HG02623 (cell line): ENCODE measurements at regions not wholly inside any gene's neighbourhood (a gene's known extent, or its start where the extent isn't known, plus 50 kb on each side); places are given as distances from the start of the nearest gene placed in this dataset.
"Not testable (repeated sequence)": the region's sequence is repeated elsewhere in the genome, so short reads cannot be mapped to it uniquely, and the experiment has no call there.

Experiments
- ATAC-seq: cut with Tn5 transposase; IDR thresholded peaks from one replicate; pipeline ENCODE4 v1.9.1; 2021; ENCODE audit warnings: moderate library complexity; ENCODE audit not compliant: unreplicated experiment

DNA sequence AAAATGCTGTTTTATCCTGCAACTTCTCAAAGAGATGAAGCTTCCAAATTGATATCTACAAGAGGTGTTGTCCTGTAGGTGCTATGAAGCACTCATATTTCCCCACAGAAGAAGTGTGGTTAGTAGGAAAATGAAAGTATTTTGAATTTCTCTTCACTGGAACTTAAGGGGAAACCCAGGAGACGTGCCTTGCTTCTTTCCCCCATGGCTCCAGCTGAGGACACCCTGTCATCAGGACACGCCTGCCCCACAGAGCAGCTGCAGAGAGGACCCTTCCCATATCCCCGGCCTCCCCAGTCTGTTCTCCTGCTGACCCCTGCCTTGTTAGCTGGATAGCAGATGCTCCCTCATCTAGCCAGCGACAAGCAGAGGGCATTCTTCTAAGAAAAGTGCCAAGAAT is 371.3 kb downstream of the COG6 start:
- peak; percentile 35 for ATAC-seq

DNA sequence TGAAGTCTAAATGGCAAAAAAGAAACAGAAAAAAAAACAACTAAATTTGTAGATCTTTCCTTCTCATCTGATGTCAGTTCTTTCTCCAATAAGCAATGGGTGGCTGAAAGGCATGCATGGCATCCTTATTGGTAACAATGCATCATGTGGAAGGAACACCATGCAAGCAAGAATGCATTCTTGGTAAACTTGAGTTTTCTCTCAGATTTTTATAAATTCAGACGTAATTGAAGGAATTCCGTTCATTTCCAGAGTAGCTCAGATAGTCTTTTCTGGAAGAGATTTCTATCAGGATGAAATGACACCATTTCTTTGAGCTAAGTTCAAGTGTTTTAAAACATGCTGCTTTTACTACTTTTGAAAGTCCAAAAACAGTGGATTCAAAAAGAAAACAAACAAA is 373.0 kb downstream of the COG6 start:
- no peak for ATAC-seq

DNA sequence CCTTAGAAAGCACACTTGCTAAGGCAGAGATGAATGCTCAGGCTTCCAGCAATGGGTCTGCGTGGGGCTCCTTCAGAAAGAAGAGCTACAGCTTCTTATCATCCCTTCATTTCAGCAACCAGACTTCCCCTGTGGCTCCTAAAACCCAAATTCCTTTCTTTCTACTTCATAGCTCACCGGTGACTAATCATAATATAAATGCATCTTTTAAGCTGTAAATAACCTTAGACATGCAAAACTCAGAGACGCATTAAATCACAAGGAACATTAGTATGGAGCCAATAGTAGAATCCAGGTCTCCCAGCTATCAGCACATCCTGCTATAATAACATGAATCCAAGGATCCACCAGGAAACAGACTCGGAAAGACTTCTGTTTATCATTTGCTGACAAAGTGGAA is 375.6 kb downstream of the COG6 start:
- ATAC-seq: no peak

DNA sequence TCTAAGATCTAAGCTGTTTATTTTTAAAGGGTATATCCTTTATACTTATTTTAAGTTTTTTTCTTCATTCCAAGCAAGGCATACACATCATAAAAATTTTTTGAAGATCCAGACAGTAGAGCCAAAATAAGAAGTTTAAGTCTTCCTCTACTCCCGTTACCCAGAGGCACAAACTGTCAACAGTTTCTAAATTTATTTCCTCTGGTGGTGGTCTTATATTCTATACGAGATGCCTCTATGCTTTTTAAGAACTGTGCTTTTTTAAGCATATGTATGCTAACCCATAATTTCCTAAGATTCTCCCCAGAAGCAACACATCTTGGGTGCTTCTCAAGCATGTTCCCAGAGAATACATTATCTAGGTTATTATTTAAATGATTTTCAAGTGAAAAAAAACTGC is 383.6 kb downstream of the COG6 start:
- no peak for ATAC-seq

DNA sequence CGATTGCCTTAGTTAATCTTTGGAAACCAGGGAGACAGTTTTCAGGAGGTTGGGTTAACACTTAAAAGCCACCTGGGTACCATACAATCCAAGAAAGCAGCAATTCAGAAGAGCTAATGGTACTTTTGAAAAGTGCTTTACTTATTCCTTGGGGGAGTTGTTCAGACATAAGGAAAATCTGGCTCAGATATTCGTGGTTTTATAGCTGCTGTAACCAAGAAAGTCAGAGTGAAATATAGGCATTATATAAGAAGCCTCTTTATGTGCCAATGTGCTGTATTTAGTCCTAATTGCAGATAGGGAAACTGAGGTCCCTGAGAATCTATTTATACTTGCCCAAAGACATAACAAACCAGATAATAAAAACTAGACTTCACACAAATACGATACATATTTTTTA is 387.5 kb downstream of the COG6 start:
- ATAC-seq: no peak

DNA sequence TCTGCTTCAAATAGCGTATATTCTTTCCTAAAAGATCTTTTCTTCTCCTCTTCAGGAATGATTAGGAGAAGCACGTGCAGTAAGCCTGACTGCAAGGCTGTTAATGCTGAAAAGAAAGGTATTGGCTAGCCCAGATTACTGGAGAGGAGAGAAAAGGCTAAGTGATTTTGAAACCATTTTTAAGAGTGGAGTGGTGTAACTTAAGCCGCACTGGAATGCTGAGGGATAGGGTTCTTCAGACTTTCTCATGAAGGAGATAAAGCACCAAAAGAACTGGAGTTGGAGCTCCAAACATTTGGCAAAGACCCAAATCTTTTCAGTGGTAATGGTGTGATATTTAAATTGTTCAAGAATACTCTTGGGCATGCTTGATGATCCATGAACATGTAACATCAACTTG is 388.3 kb downstream of the COG6 start:
- no peak for ATAC-seq

DNA sequence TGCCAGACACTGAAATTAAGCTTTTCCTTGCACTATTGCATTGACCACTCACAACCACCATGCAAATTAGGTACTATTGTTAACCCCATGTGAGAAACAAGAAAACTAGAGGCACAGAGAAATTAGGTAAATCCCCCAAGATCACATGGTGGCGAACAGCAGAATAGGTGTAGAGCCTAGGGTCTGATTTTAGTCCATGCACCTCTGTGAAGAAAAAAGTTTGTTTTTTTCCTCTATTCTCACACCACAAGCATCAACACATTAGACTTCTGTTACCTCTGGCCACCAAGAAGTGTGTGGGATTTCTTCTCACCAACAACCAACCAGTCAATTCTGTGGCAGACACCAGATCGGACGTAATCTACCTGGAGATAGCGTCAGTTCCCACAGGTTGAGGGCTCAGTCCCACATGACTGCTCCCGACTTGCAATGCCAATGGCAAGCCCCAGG is 391.9 kb downstream of the COG6 start:
- peak; percentile 89 for ATAC-seq

DNA sequence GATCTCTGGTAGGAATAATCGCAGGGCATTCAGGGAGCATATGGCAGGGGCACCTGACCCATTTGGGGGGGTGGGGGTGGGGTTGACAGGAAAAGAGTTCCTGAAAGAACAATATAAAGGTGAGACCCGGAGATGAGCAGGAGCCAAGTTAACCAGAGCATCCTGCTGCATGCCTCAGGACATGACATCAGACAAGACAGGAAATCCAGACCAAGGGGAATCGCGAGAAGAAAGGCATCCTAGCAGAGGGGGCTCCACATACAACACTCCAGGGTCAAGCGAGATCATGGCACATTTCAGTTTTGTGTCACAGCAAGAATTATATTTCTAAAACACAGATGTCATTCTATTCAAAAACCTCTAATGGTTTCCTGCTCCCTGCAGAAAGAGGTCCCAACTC is 393.1 kb downstream of the COG6 start:
- ATAC-seq: no peak

DNA sequence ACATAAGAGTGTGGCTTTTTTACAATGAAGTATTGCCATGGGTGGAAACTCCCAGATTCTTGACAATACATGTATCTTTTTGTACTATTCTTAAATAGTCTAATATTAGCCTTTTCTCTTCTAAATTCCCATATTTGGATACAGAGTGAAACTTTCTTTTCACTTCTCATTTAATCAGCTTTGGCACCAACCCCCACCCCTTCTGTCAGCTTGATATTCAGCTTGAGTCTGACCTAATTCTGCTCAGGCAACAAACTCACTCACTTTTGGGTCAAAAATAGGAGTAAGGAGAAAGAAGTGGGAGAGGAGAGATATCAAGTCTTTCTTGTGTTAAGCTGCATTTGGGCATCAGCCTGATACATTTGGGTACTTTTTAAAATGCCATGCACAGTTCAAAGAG is 397.5 kb downstream of the COG6 start:
- no peak for ATAC-seq

DNA sequence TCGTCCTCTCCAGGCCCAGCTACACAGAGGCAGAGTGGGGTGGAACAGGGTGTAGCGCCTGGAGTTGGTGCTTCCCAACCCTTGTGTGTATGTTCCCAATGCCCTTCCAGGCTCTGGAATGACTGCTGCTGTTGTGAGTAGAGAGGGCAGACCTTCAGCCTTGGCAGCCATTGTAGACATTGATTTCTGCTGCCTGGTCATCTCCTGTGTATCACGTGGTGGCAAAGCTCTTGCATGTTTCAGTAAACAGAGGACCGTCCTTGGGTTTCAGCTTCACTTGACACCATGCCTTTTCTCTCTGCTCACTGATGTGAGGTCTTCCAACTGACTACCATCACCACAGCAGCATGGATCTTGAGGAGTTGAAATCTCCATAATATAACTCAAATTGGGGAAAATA is 397.9 kb downstream of the COG6 start:
- ATAC-seq: no peak

DNA sequence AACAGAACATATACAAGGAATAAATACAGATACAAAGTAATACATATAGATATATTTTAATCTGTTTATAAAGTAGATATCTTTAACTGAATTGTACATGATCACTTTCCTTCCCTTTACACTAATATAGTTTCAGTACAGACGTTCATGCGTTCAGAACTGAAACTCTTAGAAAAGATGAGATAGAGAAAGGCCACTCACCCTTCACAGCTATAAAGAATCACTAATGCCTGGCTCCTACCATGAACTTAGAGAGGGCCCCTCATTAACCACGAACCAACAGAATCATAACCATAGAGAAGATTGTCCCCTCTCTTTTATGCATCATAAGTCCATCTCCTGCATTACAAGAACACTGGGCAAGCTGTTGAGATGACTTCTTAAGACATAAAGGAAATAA is 399.0 kb downstream of the COG6 start:
- not testable (repeated sequence) for ATAC-seq

DNA sequence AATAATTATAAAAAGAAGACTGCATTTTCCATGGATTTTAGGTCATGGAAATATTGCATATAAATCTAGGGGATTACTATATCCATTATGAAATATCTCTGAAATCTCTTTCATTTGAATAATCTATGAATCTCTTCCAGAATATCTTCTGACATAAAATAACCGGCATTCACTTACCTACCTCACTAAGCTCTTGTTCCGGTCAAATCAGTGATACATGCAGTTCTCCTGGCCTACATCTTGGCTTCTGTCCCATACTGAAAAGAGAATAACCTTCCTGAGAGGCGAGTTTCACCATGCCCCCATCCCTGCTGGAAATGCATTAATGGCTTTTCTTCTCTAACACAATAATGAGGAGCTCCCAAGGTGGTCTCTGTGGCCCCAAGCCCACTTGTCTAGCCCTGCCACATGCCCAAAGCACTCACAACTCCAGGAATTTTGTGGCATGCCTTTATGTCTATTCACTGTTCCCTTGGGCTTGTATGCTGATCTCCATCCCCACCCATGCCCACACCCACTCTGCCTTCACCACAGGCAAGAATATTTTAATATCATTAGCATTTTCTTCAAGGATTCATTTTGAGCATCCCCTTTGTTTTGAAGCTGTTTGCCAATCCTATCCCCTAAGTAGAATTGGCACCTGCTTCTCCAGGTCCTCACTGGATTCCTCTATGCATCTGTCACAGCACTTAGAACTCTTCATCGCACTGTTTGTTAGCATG is 401.6 kb downstream of the COG6 start:
- ATAC-seq: no peak

DNA sequence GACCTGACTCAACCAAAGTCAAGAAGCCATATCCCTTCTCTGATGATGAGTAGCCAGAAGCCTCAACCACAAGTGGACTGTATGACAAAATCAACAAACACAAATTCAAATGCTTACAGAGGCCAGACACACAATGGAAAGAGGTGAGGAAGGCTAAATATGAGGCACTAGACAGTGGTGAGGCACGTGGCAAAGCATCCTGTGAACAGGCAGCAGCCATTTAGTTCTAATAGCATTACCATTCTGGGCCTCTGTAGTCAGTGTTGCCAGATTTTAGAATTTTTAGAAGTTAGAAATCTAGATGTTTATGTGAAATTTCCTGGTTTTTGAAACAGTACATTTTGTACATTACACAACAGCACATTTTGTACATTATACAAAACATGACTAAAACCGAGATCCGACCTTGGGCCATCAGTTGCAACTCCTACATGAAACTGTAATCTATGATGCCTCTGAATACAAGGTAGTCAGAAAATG is 403.3 kb downstream of the COG6 start:
- no peak for ATAC-seq

DNA sequence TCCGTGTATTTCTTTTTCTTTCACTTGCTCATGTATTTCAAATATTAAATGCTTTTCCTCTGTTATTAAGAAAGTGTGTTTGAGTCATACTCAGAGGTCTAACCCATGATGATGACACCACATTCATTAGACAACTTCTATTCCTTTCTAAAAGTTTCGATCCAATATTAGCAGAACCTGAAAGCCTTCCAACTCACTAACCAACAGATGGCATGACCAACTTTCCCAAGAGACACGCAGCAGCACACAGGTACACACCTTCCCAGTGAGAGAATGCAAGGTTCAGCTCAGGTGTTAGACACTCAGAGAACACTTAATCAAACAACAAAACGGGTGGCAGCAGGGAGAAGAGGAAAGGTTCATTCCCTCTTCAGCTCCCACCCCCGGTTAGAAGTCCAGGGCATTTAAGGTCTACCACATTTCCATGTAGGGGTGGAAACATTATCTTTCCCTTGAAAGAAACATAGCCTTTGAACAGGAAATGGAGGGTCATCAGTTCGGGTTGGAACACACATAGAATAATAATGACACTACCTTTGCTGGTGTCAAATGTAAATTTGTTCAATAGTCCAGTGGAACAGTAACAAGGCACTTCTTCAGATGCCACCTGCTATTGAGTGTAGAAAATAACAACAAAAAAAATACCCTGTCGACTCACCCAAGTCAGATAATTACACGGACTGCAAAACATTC is 404.2 kb downstream of the COG6 start:
- no peak for ATAC-seq

DNA sequence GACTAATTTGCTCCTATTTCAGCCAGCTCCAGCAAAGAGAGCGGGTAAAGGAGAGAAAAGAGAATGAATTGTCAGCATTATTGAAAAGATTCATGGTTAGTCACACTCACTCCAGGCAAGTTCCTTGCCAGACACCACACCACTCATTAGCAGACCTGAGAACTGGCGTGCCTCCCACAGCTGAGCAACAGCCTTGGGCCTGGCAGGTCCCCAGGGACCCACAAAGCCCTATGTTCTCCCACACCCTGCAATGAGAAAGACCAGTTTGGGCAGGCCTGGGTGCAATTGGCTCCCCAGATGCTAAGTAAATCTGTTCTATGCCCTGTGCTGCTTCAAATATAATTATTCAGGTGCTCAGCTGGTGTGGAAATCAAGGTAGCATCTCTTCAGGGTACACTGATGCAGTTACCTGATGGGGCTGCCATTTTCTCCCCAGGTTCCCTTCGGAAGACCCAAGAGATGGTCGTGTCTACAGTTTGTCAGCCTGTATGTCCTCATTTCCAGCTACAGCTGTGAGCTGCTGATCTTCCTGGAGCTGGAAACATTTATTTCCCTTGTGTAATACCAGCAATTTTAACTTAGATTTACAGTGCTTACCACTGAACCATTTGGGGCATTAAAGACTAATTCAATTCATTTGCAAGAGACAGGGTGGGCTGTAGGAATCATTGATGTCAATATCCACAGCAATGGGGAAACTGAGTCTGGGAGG is 405.0 kb downstream of the COG6 start:
- peak; percentile 82 for ATAC-seq

DNA sequence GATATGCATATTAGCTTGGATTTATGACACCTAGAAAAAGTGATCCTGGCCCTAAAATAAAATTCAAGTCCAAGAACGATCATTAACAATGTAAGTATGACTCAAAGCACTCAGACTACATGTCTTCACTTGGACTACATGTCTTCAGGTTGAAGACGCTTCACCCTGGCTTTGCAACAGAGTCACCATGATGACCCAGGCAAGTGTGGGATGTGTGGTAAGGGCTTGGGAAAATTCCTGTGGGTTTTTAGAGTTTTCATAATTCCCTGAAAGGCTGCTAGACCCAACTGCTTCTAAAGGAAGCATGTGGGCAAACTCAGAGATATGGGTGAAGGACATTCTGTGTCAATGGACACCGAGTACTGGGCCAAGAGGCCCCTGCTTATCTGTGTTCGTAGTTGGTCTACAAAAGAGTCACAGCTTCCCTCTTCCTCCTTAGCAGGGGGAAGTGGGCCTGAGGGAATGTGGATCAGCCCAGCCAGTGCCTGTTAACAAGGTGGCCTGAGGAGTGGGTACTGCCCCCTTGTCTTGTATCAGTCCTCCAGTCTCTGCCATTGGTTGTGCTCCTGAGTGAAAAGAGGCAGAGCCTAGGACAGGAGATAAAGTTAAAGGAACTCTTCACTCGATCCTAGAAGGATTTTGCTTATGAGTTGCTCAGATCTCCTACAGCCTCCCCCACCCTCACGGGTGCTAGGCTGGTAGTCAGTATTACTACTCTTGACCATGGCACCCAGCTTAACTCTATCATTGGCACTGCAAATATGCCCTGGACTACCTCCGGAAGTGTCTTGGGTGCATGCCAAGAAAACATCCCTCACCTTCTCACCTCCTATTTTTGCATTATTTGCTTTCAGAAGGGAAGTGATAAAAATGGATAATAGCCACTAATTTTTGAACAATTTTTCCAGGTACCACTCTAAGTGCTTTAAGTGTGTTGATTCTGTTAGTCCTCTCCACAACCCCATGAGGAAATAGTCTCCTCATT is 406.3 kb downstream of the COG6 start:
- ATAC-seq: no peak

DNA sequence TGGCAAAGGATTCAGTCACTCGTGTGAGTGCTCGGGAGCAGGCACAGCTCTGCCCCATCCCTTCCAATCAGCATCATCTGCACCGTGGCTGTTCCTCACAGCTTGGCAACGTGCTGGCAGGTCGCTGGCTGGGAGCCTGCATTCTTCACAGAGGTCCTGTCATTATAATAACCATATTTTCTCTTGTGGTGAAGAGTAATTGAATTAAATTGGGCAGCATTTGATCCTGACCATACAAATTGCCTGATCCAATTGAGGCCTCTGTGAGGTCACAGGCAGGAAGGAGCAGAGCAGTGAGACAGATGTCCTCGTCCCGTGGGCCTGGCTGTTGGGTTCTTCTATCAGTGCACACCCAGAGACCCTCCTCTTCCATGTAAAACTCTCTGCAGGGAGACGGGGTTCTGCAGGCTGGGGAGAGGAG is 407.8 kb downstream of the COG6 start:
- ATAC-seq: no peak

DNA sequence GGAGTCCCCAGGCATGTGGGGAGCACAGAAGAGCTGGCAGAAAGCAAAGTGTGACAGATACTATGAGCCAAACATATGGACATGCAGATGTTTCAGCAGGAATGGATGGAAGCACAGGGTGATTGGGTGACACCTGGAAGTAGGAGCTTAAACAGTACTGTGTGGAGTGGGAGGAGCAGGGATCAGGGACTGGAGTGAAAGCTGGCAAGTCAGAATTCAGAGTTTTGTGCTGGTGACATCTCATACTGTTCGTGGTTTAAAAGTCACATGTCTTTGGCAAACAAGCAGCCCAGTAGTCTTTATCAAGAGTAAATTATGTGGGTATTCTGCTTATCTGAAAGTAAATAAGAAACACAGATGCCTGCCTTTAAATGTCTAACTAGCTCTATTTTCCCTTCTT is 408.2 kb downstream of the COG6 start:
- ATAC-seq: no peak

DNA sequence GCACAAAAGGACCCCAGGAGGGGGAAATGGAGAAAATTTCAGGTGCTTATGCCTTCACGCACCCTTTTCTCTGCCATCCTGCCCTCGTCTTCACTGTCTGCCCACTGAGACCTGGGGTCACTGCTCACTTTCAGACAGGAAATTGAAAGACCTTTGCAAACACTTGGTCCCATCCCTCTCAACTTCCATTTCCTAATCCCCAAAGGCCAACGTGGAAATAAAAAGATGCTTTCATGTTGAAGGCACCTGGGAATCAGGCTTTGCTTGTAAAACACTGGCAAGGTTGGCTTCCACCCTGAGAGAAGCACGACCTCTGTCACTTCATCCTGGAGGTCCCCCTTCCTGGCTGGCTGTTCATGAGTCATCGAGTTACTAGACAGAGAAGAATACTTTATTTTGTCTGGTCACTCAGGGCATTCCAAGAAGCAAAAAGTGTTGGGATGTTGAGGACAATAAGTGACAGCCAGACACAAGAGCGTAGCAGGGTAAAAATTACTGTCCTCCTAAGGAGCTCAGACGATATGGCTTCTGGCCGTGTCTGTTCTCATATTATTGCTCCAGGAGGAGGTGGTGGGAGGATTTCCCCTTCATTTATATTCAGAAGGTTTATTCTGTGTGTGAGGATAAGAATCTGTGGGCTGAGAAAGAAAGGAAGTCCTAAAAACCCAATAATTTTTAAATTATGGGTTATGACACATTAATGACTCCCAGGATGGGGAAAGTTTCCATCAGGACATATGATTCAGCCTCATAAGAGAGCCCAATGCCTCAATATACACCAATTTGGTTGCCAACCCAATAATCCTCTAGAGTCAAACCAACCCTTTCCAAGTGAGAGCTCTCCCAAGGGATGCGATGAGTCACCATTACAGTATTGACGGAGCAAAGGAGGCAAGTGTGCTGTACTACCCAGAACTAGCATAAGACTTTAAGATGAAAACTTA is 409.0 kb downstream of the COG6 start:
- ATAC-seq: no peak
